HG03097 (cell line): ENCODE measurements at regions not wholly inside any gene's neighbourhood (a gene's known extent, or its start where the extent isn't known, plus 50 kb on each side); places are given as distances from the start of the nearest gene placed in this dataset.
"Not testable (repeated sequence)": the region's sequence is repeated elsewhere in the genome, so short reads cannot be mapped to it uniquely, and the experiment has no call there.

Experiments used
- ATAC-seq: cut with Tn5 transposase; IDR thresholded peaks from one replicate; pipeline ENCODE4 v1.9.1; 2021; ENCODE audit not compliant: unreplicated experiment, low FRiP score

DNA sequence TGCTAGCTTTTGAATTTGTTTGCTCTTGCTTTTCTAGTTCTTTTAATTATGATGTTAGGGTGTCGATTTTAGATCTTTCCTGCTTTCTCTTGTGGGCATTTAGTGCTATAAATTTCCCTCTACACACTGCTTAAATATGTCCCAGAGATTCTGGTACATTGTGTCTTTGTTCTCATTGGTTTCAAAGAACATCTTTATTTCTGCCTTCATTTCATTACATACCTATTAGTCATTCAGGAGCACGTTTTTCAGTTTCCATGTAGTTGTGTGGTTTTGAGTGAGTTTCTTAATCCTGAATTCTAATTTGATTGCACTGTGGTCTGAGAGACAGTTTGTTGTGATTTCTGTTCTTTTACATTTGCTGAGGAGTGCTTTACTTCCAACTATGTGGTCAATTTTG lies 51.2 kb upstream of the MB21D2 start:
- ATAC-seq, result not testable (repeated sequence)

DNA sequence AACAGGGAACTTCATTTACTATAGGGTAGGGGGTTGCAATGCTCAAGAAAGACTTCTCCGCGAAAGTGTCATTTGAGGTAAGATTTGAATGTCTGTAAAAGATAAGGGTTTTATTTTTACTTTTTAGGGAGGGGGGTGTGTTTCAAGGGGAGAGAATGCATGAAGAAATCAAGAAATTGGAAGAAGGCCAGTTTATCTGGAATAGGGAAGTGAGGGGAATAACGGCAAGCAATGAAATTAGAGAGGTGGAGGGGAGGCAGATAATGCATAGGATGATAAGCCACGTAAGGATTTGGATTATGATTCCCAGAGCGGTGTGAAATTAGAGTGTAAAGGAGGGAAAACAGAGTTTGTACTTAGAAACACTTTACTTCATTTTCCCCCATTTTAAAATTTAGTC lies 63.0 kb upstream of the MB21D2 start:
- ATAC-seq, result no peak

DNA sequence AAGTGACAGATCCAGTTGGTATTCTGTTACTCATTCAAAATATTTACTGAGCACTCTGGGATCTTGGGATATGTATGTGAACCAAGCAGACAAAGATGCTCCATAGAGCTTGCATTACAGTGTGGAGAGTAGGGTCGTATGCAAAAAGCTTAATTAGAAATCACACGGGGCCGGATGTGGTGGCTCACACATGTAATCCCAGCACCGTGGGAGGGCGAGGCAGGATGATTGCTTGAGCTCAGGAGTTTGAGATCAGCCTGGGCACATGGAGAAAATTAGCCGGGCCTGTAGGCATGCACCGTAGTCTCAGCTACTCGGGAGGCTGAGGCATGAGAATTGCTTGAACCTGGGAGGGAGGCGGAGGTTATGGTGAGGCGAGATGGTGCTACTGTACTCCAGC lies 68.7 kb upstream of the MB21D2 start:
- ATAC-seq, result no peak

DNA sequence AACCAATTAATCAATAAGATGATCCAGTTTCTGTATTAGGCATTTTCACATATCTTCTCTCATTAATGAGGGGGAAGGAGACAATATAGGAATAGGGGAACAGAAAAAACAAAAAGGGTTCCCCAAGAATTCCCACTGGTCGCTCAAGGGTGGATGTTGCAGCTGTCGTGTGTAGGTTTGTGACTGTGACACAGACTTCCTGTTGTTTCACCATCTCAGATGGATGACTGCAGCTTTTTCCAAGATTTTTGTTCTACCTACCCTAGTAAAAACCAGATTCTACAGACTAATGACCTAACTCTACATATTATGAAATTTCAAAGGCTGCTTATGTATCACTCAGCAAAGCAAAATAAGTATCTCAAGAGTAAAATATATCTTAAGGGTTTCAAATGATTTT lies 73.7 kb upstream of the MB21D2 start:
- no peak for ATAC-seq

DNA sequence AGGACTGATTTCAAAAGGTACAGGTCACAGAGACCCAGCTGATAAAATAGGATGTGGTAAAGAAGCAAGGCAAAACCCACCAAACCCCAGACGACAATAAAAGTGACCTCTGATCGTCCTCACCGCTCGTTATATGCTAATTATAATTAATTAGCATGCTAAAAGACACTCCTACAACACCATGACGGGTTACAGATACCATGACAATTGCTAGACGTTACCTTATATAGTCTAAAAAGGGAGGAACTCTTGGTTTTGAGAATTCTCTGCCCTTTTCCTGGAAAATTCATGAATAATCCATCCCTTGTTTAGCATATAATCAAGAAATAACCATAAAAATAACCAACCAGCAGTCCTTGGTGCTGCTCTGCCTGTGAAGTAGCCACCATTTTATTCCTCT lies 74.7 kb upstream of the MB21D2 start:
- ATAC-seq, result no peak

GRCh38 chr3:192993411-192993810 lies 75.8 kb upstream of the MB21D2 start:
- ATAC-seq, result no peak

- ATAC-seq, result not testable (repeated sequence)
Measured at GRCh38 chr3:193001113-193001512, 83.5 kb upstream of the MB21D2 start.

DNA sequence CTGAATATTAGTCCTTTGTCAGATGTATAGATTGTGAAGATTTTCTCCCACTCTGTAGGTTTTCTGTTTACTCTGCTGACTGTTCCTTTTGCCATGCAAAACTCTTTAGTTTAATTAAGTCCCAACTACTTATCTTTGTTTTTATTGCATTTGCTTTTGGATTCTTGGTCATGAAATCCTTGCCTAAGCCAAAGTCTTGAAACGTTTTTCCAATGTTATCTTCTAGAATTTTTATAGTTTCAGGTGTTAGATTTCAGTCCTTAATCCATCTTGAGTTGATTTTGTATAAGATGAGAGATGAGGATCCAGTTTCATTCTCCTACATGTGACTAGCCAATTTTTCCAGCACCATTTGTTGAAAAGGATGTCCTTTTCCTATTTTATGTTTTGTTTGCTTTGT lies 86.0 kb upstream of the MB21D2 start:
- ATAC-seq, result not testable (repeated sequence)

DNA sequence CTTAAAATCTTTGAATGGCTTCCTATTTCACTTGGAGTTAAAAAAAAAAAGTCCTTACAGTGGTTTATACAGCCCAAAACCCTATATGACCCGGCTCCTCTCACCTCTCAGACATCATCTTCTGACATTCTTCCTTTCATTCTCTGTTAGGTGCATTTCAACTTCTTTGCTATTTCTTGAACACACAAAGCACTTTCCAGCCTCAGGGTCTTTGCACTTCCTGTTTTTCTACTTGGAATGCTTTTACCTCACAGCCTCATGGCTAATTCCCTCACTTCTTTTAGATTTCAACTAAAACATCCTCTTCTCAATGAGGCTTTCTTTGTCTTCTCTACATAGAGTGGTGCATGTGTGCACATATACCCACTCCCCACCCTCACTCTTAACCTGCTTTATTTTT lies 91.0 kb upstream of the MB21D2 start:
- ATAC-seq, result no peak

GRCh38 chr3:193010191-193010590 lies 92.5 kb upstream of the MB21D2 start:
- no peak for ATAC-seq

GRCh38 chr3:193011958-193012357 lies 94.3 kb upstream of the MB21D2 start:
- no peak for ATAC-seq

DNA sequence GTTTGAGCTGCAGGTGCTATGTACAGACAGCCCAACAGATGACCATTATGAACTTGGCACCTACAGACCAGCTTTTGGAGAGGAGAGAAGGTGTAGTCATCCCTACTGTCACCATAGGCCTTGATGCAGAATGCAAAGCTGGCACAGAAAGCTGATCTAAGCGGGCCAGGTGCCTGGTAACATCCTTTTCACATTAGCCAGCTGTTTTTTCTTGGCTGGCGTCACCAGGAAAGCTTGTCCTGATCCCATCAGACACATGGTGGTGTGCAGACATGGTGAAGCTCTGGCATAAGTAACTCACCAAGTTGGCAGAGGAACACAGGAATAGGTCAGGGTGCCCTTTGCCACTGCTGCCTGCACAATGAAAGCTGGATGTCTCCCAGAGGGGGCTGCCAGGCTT lies 97.2 kb upstream of the MB21D2 start:
- ATAC-seq, result no peak

GRCh38 chr3:193016437-193016901 lies 98.8 kb upstream of the MB21D2 start:
- no peak for ATAC-seq

DNA sequence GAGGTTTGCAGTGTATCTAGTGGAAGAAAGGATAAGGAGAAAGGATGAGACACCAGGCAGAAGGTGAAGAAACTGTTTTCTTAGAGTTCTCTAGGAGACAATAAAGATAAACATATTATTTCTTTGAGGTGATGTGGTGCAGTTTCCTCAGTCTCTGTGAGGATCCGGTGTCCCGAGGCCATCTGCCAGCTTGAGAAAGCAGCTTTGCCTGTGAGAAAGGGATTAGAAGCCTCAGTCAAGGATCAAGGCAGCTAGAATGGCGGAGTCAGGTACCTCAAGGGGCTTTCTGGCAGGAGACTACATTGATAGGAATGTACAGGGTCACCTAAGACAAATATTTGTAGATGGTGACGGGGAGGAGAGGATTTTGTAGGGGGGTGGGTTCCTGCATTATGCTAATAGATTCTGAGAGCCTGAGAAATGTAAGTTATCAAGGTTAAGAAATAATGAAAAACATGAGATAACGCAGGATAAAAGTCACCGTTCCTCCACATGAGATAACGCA lies 103.9 kb upstream of the MB21D2 start:
- no peak for ATAC-seq

GRCh38 chr3:193023218-193023617 lies 105.6 kb upstream of the MB21D2 start:
- no peak for ATAC-seq

DNA sequence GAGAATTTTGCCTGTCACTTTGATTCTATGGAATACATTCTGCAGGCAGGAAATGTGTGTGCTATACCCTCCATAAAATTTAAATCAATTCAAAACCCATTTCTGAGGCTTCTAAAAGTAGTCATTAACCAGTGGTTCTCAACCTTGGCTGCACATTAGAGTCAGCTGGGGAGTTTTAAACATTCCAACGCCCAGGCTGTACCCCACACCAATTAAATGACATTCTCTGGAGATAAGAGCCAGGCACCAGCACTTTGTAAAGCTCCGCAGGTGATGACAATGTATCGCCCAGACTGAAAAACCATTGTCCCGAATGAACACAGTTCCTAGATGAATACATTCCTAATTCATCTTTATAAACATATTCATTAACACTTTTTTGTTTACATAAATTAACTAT lies 110.6 kb upstream of the MB21D2 start:
- ATAC-seq, result no peak

GRCh38 chr3:193029800-193030199 lies 112.1 kb upstream of the MB21D2 start:
- no peak for ATAC-seq

GRCh38 chr3:193030276-193030675 lies 112.6 kb upstream of the MB21D2 start:
- no peak for ATAC-seq

DNA sequence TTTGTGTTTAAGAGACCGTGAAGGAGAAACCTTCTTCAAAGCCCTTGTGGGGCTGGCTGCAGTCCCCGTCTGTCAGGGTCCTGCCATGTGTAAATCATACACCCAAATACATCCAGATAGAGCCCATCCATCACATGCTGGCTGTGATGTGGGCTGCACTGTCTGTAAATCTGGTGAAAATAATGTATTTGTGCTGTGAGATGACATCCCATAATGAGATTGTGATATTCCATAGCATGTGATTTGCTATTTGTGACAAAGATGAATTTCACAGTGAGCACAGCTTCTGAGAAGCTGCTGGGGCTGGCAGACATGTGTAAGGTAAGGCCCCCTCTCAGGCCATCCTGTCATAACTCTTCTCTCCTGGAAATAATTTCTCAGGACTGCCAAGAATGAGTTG lies 114.3 kb upstream of the MB21D2 start:
- no peak for ATAC-seq

DNA sequence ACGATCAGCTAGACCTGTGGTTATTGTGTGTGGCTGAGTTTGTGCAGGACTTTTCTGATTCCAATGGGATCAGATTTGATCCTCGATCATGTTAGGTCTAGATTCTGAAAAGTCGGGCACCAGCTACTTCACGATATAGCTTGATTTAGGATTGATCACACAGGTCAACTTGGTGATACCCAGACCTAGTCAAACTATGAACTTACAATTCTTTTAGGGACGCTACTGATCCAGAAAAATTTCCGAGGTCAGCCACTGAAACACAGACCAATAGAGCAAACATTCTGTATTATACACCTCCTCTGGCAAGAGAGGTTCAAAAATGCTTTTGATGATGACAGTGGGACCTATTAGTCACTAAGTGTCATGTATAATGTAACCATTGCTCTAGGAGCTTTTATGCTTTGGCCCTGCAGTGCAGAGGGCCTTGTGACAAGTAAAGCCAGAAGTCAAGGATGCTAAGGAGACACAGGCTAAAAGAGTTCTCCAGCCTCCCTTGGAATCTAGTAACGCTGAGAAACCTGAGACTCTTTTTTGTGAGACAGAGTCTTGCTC lies 115.6 kb upstream of the MB21D2 start:
- ATAC-seq, result no peak

DNA sequence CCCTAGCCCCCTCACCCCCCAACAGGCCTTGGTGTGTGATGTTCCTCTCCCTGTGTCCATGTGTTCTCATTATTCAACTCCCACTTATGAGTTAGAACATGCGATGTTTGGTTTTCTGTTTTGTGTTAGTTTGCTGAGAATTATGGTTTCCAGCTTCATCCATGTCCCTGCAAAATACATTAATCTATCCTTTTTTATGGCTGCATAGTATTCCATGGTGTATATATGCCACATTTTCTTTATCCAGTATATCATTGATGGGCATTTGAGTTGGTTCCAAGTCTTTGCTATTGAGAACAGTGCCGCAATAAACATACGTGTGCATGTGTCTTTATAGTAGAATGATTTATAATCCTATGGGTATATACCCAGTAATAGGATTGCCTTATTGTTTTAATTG lies 120.2 kb upstream of the MB21D2 start:
- not testable (repeated sequence) for ATAC-seq

GRCh38 chr3:193039058-193039457 lies 121.4 kb upstream of the MB21D2 start:
- ATAC-seq, result no peak
